WTC11 (cell line): ENCODE measurements at regions not wholly inside any gene's neighbourhood (a gene's known extent, or its start where the extent isn't known, plus 50 kb on each side); places are given as distances from the start of the nearest gene placed in this dataset.

ENCODE experiments used
- ATAC-seq: fragments of 200-7000 bp; cut with Tn5 transposase; 2 replicates; pipeline ENCODE4 v1.10.0; 2021; ENCODE audit warnings: mild to moderate bottlenecking, moderate library complexity
- CTCF ChIA-PET: fragments of 300-600 bp; sonication (Branson Sonifier 250); formaldehyde crosslinking; loops from one replicate; lab custom pipeline; 2021; ENCODE audit warnings: antibody characterized with exemption; lab: Charles Lee
- POLR2A ChIA-PET: fragments of 350-600 bp; sonication (Branson Sonifier 250); formaldehyde crosslinking; loops from one replicate; lab custom pipeline; 2021; ENCODE audit warnings: antibody characterized with exemption; lab: Charles Lee
- DNase-seq: peaks from one replicate; pipeline ENCODE4 v3.0.0; 2021; ENCODE audit warnings: low spot score
- H3K27ac Mint-ChIP-seq: 2 replicates; pipeline ENCODE4 v1.8.0; 2021; ENCODE audit warnings: mixed read lengths
- H3K27me3 Mint-ChIP-seq: 2 replicates; pipeline ENCODE4 v1.8.0; 2021; ENCODE audit warnings: low read depth, mild to moderate bottlenecking, moderate library complexity, mixed read lengths
- H3K36me3 Mint-ChIP-seq: 2 replicates; pipeline ENCODE4 v1.8.0; 2021; ENCODE audit warnings: mixed read lengths
- H3K4me1 Mint-ChIP-seq: 2 replicates; pipeline ENCODE4 v1.8.0; 2022; ENCODE audit warnings: mixed read lengths
- H3K4me3 Mint-ChIP-seq: 2 replicates; pipeline ENCODE4 v1.8.0; 2021; ENCODE audit warnings: mild to moderate bottlenecking, moderate library complexity, mixed read lengths
- H3K9me3 Mint-ChIP-seq: 2 replicates; pipeline ENCODE4 v1.8.0; 2021; ENCODE audit warnings: mixed read lengths
- ARID4B ChIP-seq: sonication (generic); formaldehyde crosslinking; IDR thresholded peaks from 2 replicates; pipeline ENCODE4 v1.8.0; 2023; ENCODE audit warnings: missing genetic modification reagents, mild to moderate bottlenecking, borderline replicate concordance
- ATF3 ChIP-seq: sonication (generic); formaldehyde crosslinking; conservative IDR thresholded peaks from 2 replicates; pipeline ENCODE4 v1.8.1; 2022; ENCODE audit warnings: mild to moderate bottlenecking, missing genetic modification reagents
- CBFB ChIP-seq: sonication (generic); formaldehyde crosslinking; IDR thresholded peaks from 2 replicates; pipeline ENCODE4 v1.8.1; 2022; ENCODE audit warnings: mild to moderate bottlenecking, low read depth, missing genetic modification reagents
- CDX4 ChIP-seq: fragments of 250-450 bp; sonication (Bioruptor Pico); IDR thresholded peaks from 2 replicates; pipeline ENCODE4 v1.9.0; 2021; ENCODE audit warnings: moderate library complexity, mild to moderate bottlenecking, inconsistent platforms, borderline replicate concordance
- CREB1 ChIP-seq: sonication (generic); formaldehyde crosslinking; IDR thresholded peaks from 2 replicates; pipeline ENCODE4 v1.8.0; 2023; ENCODE audit warnings: mild to moderate bottlenecking, missing genetic modification reagents
- ELF4 ChIP-seq: sonication (generic); formaldehyde crosslinking; IDR thresholded peaks from 2 replicates; pipeline ENCODE4 v1.8.1; 2022; ENCODE audit warnings: low read depth, mild to moderate bottlenecking, moderate library complexity, missing genetic modification reagents
- ETV6 ChIP-seq: sonication (generic); formaldehyde crosslinking; IDR thresholded peaks from 2 replicates; pipeline ENCODE4 v1.8.1; 2022; ENCODE audit warnings: mild to moderate bottlenecking, missing genetic modification reagents
- FOXP1 ChIP-seq: sonication (generic); formaldehyde crosslinking; IDR thresholded peaks from 2 replicates; pipeline ENCODE4 v1.8.0; 2022; ENCODE audit warnings: missing genetic modification reagents, mild to moderate bottlenecking, moderate library complexity, borderline replicate concordance
- GABPB1 ChIP-seq: sonication (generic); formaldehyde crosslinking; IDR thresholded peaks from 2 replicates; pipeline ENCODE4 v1.8.1; 2023; ENCODE audit warnings: mild to moderate bottlenecking, missing genetic modification reagents
- HMGXB4 ChIP-seq: sonication (generic); formaldehyde crosslinking; IDR thresholded peaks from 2 replicates; pipeline ENCODE4 v1.8.1; 2023; ENCODE audit warnings: mild to moderate bottlenecking, moderate library complexity, missing genetic modification reagents
- NR2C2 ChIP-seq: sonication (generic); formaldehyde crosslinking; IDR thresholded peaks from 2 replicates; pipeline ENCODE4 v1.8.0; 2022; ENCODE audit warnings: mild to moderate bottlenecking, missing genetic modification reagents
- NR3C1 ChIP-seq: sonication (generic); formaldehyde crosslinking; conservative IDR thresholded peaks from 2 replicates; pipeline ENCODE4 v1.8.1; 2023; ENCODE audit warnings: low read depth, mild to moderate bottlenecking, missing genetic modification reagents
- SMAD4 ChIP-seq: sonication (generic); formaldehyde crosslinking; IDR thresholded peaks from 2 replicates; pipeline ENCODE4 v1.8.0; 2022; ENCODE audit warnings: mild to moderate bottlenecking, missing genetic modification reagents
- TEAD4 ChIP-seq: sonication (generic); formaldehyde crosslinking; IDR thresholded peaks from 2 replicates; pipeline ENCODE4 v1.8.0; 2022; ENCODE audit warnings: mild to moderate bottlenecking, missing genetic modification reagents
- ZNF138 ChIP-seq: sonication (generic); formaldehyde crosslinking; conservative IDR thresholded peaks from 2 replicates; pipeline ENCODE4 v1.8.1; 2022; ENCODE audit warnings: mild to moderate bottlenecking, moderate library complexity, missing genetic modification reagents
- ZNF425 ChIP-seq: fragments of 250-450 bp; sonication (Bioruptor Pico); conservative IDR thresholded peaks from 2 replicates; pipeline ENCODE4 v1.9.0; 2021; ENCODE audit warnings: mild to moderate bottlenecking
- TF ChIP-seq, protein P1 (sequence below): sonication (generic); formaldehyde crosslinking; IDR thresholded peaks from 2 replicates; pipeline ENCODE4 v1.8.0; 2022; ENCODE audit warnings: mild to moderate bottlenecking, missing genetic modification reagents
- TF ChIP-seq, protein P2 (sequence below): sonication (generic); formaldehyde crosslinking; IDR thresholded peaks from 2 replicates; pipeline ENCODE4 v1.8.1; 2022; ENCODE audit warnings: low read depth, missing genetic modification reagents, borderline replicate concordance
- TF ChIP-seq, protein P3 (sequence below): sonication (generic); formaldehyde crosslinking; IDR thresholded peaks from 2 replicates; pipeline ENCODE4 v1.8.1; 2022; ENCODE audit warnings: low read depth, mild to moderate bottlenecking, moderate library complexity, missing genetic modification reagents, borderline replicate concordance
- TF ChIP-seq, protein P4 (sequence below): sonication (generic); formaldehyde crosslinking; IDR thresholded peaks from 2 replicates; pipeline ENCODE4 v1.8.1; 2022; ENCODE audit warnings: mild to moderate bottlenecking, moderate library complexity, missing genetic modification reagents

- Mint-ChIP-seq H3K4me3 (no peak overlapping the region), H3K4me1 (peaks cover 16% of the 10 kb centered on the region), H3K27me3 (no peaks in the 10 kb centered on the region; the same call in 1 of the 2 replicates), H3K9me3 (no peaks in the 10 kb centered on the region), H3K27ac (no peak overlapping the region), H3K36me3 (no peaks in the 10 kb centered on the region)
- ChIA-PET CTCF (no interaction called here), POLR2A (no interaction called here)
- TF ChIP-seq ATF3 (CRISPR knock-in tag) (no peak), NR2C2 (CRISPR knock-in tag) (no peak), ELF4 (CRISPR knock-in tag) (no peak), TEAD4 (CRISPR knock-in tag) (no peak), CBFB (CRISPR knock-in tag) (no peak), SMAD4 (CRISPR knock-in tag) (no peak), ZNF425 (no peak), ZNF138 (CRISPR knock-in tag) (no peak), NR3C1 (CRISPR knock-in tag) (no peak), ETV6 (no peak), FOXP1 (CRISPR knock-in tag) (no peak), ARID4B (CRISPR knock-in tag) (no peak), CDX4 (CRISPR knock-in tag) (no peak), GABPB1 (CRISPR knock-in tag) (no peak), CREB1 (CRISPR knock-in tag) (no peak), HMGXB4 (CRISPR knock-in tag) (no peak)
- TF ChIP-seq, protein P1, sequence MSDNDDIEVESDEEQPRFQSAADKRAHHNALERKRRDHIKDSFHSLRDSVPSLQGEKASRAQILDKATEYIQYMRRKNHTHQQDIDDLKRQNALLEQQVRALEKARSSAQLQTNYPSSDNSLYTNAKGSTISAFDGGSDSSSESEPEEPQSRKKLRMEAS, result no peak
- TF ChIP-seq, protein P2, sequence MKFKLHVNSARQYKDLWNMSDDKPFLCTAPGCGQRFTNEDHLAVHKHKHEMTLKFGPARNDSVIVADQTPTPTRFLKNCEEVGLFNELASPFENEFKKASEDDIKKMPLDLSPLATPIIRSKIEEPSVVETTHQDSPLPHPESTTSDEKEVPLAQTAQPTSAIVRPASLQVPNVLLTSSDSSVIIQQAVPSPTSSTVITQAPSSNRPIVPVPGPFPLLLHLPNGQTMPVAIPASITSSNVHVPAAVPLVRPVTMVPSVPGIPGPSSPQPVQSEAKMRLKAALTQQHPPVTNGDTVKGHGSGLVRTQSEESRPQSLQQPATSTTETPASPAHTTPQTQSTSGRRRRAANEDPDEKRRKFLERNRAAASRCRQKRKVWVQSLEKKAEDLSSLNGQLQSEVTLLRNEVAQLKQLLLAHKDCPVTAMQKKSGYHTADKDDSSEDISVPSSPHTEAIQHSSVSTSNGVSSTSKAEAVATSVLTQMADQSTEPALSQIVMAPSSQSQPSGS (CRISPR knock-in tag), result no peak
- TF ChIP-seq, protein P3, sequence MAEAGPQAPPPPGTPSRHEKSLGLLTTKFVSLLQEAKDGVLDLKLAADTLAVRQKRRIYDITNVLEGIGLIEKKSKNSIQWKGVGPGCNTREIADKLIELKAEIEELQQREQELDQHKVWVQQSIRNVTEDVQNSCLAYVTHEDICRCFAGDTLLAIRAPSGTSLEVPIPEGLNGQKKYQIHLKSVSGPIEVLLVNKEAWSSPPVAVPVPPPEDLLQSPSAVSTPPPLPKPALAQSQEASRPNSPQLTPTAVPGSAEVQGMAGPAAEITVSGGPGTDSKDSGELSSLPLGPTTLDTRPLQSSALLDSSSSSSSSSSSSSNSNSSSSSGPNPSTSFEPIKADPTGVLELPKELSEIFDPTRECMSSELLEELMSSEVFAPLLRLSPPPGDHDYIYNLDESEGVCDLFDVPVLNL, result no peak
- TF ChIP-seq, protein P4, sequence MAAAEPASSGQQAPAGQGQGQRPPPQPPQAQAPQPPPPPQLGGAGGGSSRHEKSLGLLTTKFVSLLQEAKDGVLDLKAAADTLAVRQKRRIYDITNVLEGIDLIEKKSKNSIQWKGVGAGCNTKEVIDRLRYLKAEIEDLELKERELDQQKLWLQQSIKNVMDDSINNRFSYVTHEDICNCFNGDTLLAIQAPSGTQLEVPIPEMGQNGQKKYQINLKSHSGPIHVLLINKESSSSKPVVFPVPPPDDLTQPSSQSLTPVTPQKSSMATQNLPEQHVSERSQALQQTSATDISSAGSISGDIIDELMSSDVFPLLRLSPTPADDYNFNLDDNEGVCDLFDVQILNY (CRISPR knock-in tag), result no peak
- DNase-seq (no peak), ATAC-seq (no peak)
Measured at GRCh38 chr11:80451105-80451504, 1010.3 kb upstream of the TENM4 start.
